ENCODE measurements at regions not wholly inside any gene's neighbourhood (a gene's known extent, or its start where the extent isn't known, plus 50 kb on each side); places are given as distances from the start of the nearest gene placed in this dataset.
A peak's percentile ranks its signal among the peaks of the same experiment; 100 is the strongest.

DNA sequence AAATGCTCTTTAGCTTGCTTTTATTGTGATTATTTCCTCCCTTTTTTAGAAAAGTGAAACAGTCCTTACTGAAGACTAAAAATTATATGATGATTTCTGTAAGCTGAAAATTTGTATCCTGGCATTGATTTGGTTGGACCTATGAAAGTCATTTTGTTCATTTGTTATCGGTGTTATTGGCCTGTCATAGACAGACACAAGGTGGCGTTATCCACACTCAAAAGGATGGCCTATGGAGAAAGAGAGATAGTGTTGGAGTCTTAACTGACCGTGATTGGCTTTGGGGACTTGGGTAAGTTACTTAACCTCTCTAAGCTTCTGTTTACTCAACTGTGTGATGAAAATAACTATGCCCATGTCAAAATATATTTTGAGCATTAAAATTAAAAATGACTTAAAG, 203.6 kb upstream of the CHODL start:
- TF ChIP-seq CEBPB (IDR thresholded peaks at IDR 0.05; ENCODE audit: low read depth, low read length) (no peak), POLR2A (IDR thresholded peaks at IDR 0.05; ENCODE audit: control extremely low read depth in 1 of 2, low read depth in 2 of 2, low read length in 2 of 2) (no peak), EGR1 (IDR thresholded peaks at IDR 0.05; ENCODE audit: borderline replicate concordance, low read depth, low read length) (no peak), YY1 (IDR thresholded peaks at IDR 0.05; ENCODE audit: low read depth, low read length) (no peak)
- TF ChIP-seq, protein P1, sequence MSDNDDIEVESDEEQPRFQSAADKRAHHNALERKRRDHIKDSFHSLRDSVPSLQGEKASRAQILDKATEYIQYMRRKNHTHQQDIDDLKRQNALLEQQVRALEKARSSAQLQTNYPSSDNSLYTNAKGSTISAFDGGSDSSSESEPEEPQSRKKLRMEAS (IDR thresholded peaks at IDR 0.05) = no peak
- TF ChIP-seq, protein P2, sequence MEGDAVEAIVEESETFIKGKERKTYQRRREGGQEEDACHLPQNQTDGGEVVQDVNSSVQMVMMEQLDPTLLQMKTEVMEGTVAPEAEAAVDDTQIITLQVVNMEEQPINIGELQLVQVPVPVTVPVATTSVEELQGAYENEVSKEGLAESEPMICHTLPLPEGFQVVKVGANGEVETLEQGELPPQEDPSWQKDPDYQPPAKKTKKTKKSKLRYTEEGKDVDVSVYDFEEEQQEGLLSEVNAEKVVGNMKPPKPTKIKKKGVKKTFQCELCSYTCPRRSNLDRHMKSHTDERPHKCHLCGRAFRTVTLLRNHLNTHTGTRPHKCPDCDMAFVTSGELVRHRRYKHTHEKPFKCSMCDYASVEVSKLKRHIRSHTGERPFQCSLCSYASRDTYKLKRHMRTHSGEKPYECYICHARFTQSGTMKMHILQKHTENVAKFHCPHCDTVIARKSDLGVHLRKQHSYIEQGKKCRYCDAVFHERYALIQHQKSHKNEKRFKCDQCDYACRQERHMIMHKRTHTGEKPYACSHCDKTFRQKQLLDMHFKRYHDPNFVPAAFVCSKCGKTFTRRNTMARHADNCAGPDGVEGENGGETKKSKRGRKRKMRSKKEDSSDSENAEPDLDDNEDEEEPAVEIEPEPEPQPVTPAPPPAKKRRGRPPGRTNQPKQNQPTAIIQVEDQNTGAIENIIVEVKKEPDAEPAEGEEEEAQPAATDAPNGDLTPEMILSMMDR (IDR thresholded peaks at IDR 0.05; ENCODE audit: control extremely low read depth in 1 of 3, insufficient read depth in 1 of 3, low read depth in 1 of 3, low read length in 3 of 3) = peak in 2 of 3 experiments; percentile 70 to 73; a peak in 3 of 4 replicates
